HG03558 (cell line): ENCODE measurements at regions not wholly inside any gene's neighbourhood (a gene's known extent, or its start where the extent isn't known, plus 50 kb on each side); places are given as distances from the start of the nearest gene placed in this dataset.

Experiments used
- ATAC-seq: cut with Tn5 transposase; IDR thresholded peaks from one replicate; pipeline ENCODE4 v1.9.1; 2021; ENCODE audit warnings: moderate number of reproducible peaks; ENCODE audit not compliant: unreplicated experiment; ENCODE audit errors: extremely low read depth

GRCh38 chr3:15941958-15942357, 144.2 kb upstream of the ANKRD28 start:
- no peak for ATAC-seq

- no peak for ATAC-seq
Measured at GRCh38 chr3:15942462-15942861, 144.7 kb upstream of the ANKRD28 start.

GRCh38 chr3:15942936-15943335, 145.2 kb upstream of the ANKRD28 start:
- no peak for ATAC-seq

- no peak for ATAC-seq
Measured at GRCh38 chr3:15948388-15948787, 150.6 kb upstream of the ANKRD28 start.

GRCh38 chr3:15952543-15953175, 154.9 kb upstream of the ANKRD28 start:
- no peak for ATAC-seq

GRCh38 chr3:15953841-15954240, 156.1 kb upstream of the ANKRD28 start:
- ATAC-seq = no peak

GRCh38 chr3:15955968-15956367, 158.2 kb upstream of the ANKRD28 start:
- no peak for ATAC-seq

GRCh38 chr3:15958692-15959433, 161.1 kb upstream of the ANKRD28 start:
- no peak for ATAC-seq

- no peak for ATAC-seq
Measured at GRCh38 chr3:15959434-15959811, 161.6 kb upstream of the ANKRD28 start.

- no peak for ATAC-seq
Measured at GRCh38 chr3:15964605-15965442, 167.0 kb upstream of the ANKRD28 start.

- ATAC-seq = no peak
Measured at GRCh38 chr3:15967577-15967976, 169.8 kb upstream of the ANKRD28 start.

GRCh38 chr3:15969874-15970640, 172.3 kb upstream of the ANKRD28 start:
- no peak for ATAC-seq

GRCh38 chr3:15973414-15973813, 175.6 kb upstream of the ANKRD28 start:
- ATAC-seq = no peak

GRCh38 chr3:15973940-15974339, 176.2 kb upstream of the ANKRD28 start:
- ATAC-seq = no peak

- no peak for ATAC-seq
Measured at GRCh38 chr3:15974647-15975046, 176.9 kb upstream of the ANKRD28 start.

- no peak for ATAC-seq
Measured at GRCh38 chr3:15976524-15976923, 178.7 kb upstream of the ANKRD28 start.

GRCh38 chr3:15977090-15977489, 179.3 kb upstream of the ANKRD28 start:
- no peak for ATAC-seq

- ATAC-seq = no peak
Measured at GRCh38 chr3:15977598-15978232, 179.9 kb upstream of the ANKRD28 start.

- ATAC-seq = no peak
Measured at GRCh38 chr3:15978801-15979200, 181.0 kb upstream of the ANKRD28 start.

- ATAC-seq = no peak
Measured at GRCh38 chr3:15979495-15979894, 181.7 kb upstream of the ANKRD28 start.
